ENCODE measurements at regions not wholly inside any gene's neighbourhood (a gene's known extent, or its start where the extent isn't known, plus 50 kb on each side); places are given as distances from the start of the nearest gene placed in this dataset.

DNA sequence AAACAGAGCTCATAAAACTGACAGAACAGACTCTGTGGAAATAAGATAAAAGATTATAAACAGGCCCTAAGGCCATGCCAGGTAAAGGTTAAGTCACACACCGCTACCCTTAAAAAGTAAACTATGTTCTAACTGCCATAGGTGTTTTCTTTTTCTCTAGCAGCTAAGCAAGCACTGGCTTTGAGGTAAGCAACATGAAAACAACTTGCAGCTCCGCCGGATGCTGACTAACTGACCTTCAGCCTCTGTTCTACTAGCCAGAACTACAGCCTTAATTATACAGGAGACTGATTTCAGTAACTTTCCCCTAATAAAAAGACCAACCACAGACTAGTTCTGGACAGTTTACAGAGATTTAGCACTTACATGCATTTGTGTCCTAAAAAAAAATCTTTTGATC is 708.3 kb downstream of the CCSER2 start:
- TF ChIP-seq POLR2A (IDR thresholded peaks at IDR 0.05; ENCODE audit: low read depth) (no peak), EP300 (IDR thresholded peaks at IDR 0.05) (no peak), POLR2AphosphoS5 (IDR thresholded peaks at IDR 0.05) (no peak)
- TF ChIP-seq, protein P1, sequence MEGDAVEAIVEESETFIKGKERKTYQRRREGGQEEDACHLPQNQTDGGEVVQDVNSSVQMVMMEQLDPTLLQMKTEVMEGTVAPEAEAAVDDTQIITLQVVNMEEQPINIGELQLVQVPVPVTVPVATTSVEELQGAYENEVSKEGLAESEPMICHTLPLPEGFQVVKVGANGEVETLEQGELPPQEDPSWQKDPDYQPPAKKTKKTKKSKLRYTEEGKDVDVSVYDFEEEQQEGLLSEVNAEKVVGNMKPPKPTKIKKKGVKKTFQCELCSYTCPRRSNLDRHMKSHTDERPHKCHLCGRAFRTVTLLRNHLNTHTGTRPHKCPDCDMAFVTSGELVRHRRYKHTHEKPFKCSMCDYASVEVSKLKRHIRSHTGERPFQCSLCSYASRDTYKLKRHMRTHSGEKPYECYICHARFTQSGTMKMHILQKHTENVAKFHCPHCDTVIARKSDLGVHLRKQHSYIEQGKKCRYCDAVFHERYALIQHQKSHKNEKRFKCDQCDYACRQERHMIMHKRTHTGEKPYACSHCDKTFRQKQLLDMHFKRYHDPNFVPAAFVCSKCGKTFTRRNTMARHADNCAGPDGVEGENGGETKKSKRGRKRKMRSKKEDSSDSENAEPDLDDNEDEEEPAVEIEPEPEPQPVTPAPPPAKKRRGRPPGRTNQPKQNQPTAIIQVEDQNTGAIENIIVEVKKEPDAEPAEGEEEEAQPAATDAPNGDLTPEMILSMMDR (IDR thresholded peaks at IDR 0.05): no peak
